Ovary (tissue), 3 donors: ENCODE measurements at regions not wholly inside any gene's neighbourhood (a gene's known extent, or its start where the extent isn't known, plus 50 kb on each side); places are given as distances from the start of the nearest gene placed in this dataset.

Experiments used
- CTCF ChIP-seq, 3 donors: fragments of 450-650 bp in 2 of 3; fragments of 200-600 bp in 1 of 3; IDR thresholded peaks; one replicate each; pipeline versions ENCODE4 v1.5.1 to v1.8.0; 2016 to 2022; ENCODE audit warnings: antibody characterized with exemption in 3 of 3, mild to moderate bottlenecking in 1 of 3
- POLR2A ChIP-seq: fragments of 450-650 bp; IDR thresholded peaks from one replicate; pipeline ENCODE4 v1.6.1; 2017; ENCODE audit warnings: antibody characterized with exemption, mild to moderate bottlenecking, moderate library complexity
- donor health status: DM: no; HTN: no; CAD: no.

GRCh38 chr6:147859071-147859470, 350.6 kb downstream of the SAMD5 start:
- TF ChIP-seq POLR2A (no peak), CTCF (IDR thresholded peaks at IDR 0.05) (no peak)
